Thoracic aorta (tissue), 2 donors: ENCODE measurements at regions not wholly inside any gene's neighbourhood (a gene's known extent, or its start where the extent isn't known, plus 50 kb on each side); places are given as distances from the start of the nearest gene placed in this dataset.
A peak's percentile ranks its signal among the peaks of the same experiment; 100 is the strongest.

Experiments
- ATAC-seq: fragments of 150-250 bp; one replicate; pipeline ENCODE4 v1.8.0; 2017; ENCODE audit warnings: low read depth; ENCODE audit not compliant: insufficient number of reproducible peaks, low FRiP score
- DNase-seq: peaks from one replicate; pipeline ENCODE4 v3.0.0-alpha.2; 2020; ENCODE audit warnings: low spot score
- H3K27ac ChIP-seq, 2 donors: fragments of 200-600 bp; sonication (generic); 1 replicate in 1 of 2; 2 replicates in 1 of 2; pipeline ENCODE4 v1.5.1; 2016; ENCODE audit warnings: mild to moderate bottlenecking in 2 of 2, moderate library complexity in 2 of 2
- H3K27me3 ChIP-seq: fragments of 200-600 bp; sonication (generic); replicated peaks from 2 replicates; pipeline ENCODE4 v1.6.0; 2016; ENCODE audit warnings: mild to moderate bottlenecking; ENCODE audit not compliant: insufficient read depth
- H3K36me3 ChIP-seq: fragments of 200-600 bp; sonication (generic); one replicate; pipeline ENCODE4 v1.5.1; 2016
- H3K4me1 ChIP-seq, 2 donors: fragments of 200-600 bp; sonication (generic); 1 replicate in 1 of 2; 2 replicates in 1 of 2; pipeline versions ENCODE4 v1.5.1 to v1.6.0; 2016; ENCODE audit warnings: low read depth in 2 of 2, mild to moderate bottlenecking in 1 of 2; ENCODE audit not compliant: control insufficient read depth in 1 of 2
- H3K4me3 ChIP-seq: fragments of 200-600 bp; sonication (generic); 2 replicates; pipeline ENCODE4 v1.5.1; 2016; ENCODE audit warnings: mild to moderate bottlenecking
- H3K9me3 ChIP-seq: fragments of 200-600 bp; sonication (generic); 2 replicates; pipeline ENCODE4 v1.5.1; 2016
- CTCF ChIP-seq: fragments of 200-600 bp; sonication (generic); IDR thresholded peaks from one replicate; pipeline ENCODE4 v1.5.1; 2019; ENCODE audit warnings: antibody characterized with exemption

GRCh38 chr15:99477791-99478471 is 87.9 kb upstream of the MEF2A start:
- Histone ChIP-seq H3K27me3 (no peaks in the 10 kb centered on the region), H3K4me1 (peaks cover 23 to 42% of the 10 kb centered on the region in 2 donors), H3K36me3 (no peaks in the 10 kb centered on the region), H3K4me3 (no peak overlapping the region), H3K9me3 (no peaks in the 10 kb centered on the region), H3K27ac (peak overlapping the region in 1 of 2 donors; percentile 68)
- DNase-seq (no peak), ATAC-seq (no peak)
- no peak for TF ChIP-seq CTCF

GRCh38 chr15:99478977-99479376 is 86.8 kb upstream of the MEF2A start:
- Histone ChIP-seq H3K36me3 (no peaks in the 10 kb centered on the region), H3K27ac (no peak overlapping the region), H3K4me3 (no peak overlapping the region), H3K27me3 (no peaks in the 10 kb centered on the region), H3K4me1 (peaks cover 17 to 34% of the 10 kb centered on the region in 2 donors), H3K9me3 (no peaks in the 10 kb centered on the region)
- TF ChIP-seq CTCF = no peak
- ATAC-seq (no peak), DNase-seq (no peak)

GRCh38 chr15:99480016-99480810 is 85.6 kb upstream of the MEF2A start:
- Histone ChIP-seq H3K27ac (no peak overlapping the region), H3K4me3 (no peak overlapping the region), H3K9me3 (no peaks in the 10 kb centered on the region), H3K27me3 (no peaks in the 10 kb centered on the region), H3K36me3 (no peaks in the 10 kb centered on the region), H3K4me1 (peaks cover 14 to 27% of the 10 kb centered on the region in 2 donors)
- no peak for TF ChIP-seq CTCF
- ATAC-seq (no peak), DNase-seq (no peak)

- H3K9me3 ChIP-seq = no peaks in the 10 kb centered on the region
- DNase-seq (no peak), ATAC-seq (no peak)
- peaks cover 12 to 23% of the 10 kb centered on the region in 2 donors for H3K4me1 ChIP-seq
- no peak for TF ChIP-seq CTCF
- no peak overlapping the region for H3K27ac ChIP-seq
- H3K4me3 ChIP-seq = no peak overlapping the region
- no peaks in the 10 kb centered on the region for H3K27me3 ChIP-seq
- H3K36me3 ChIP-seq = no peaks in the 10 kb centered on the region
Observed at GRCh38 chr15:99481113-99481950, 84.5 kb upstream of the MEF2A start.

- Histone ChIP-seq H3K4me1 (peaks cover 10 to 20% of the 10 kb centered on the region in 2 donors), H3K36me3 (no peaks in the 10 kb centered on the region), H3K27ac (no peak overlapping the region), H3K9me3 (no peaks in the 10 kb centered on the region), H3K27me3 (no peaks in the 10 kb centered on the region), H3K4me3 (no peak overlapping the region)
- DNase-seq = no peak
- no peak for TF ChIP-seq CTCF
- no peak for ATAC-seq
Observed at GRCh38 chr15:99481951-99482230, 83.9 kb upstream of the MEF2A start.
